ENCODE measurements at regions not wholly inside any gene's neighbourhood (a gene's known extent, or its start where the extent isn't known, plus 50 kb on each side); places are given as distances from the start of the nearest gene placed in this dataset.

GRCh38 chr2:9732824-9733223 lies 102.0 kb upstream of the YWHAQ start:
- TF ChIP-seq CTCF (conservative IDR thresholded peaks at IDR 0.05; ENCODE audit: low read depth, low read length) (no peak), EZH2 (IDR thresholded peaks at IDR 0.05; ENCODE audit: borderline replicate concordance, low read depth, low read length, poor library complexity, severe bottlenecking) (no peak)

All from A673 (cell line).